G401.6 (cell line): ENCODE measurements at regions not wholly inside any gene's neighbourhood (a gene's known extent, or its start where the extent isn't known, plus 50 kb on each side); places are given as distances from the start of the nearest gene placed in this dataset.
"Not testable (repeated sequence)": the region's sequence is repeated elsewhere in the genome, so short reads cannot be mapped to it uniquely, and the experiment has no call there.

ENCODE experiments used
- FAIRE-seq: peaks from 2 replicates; lab custom pipeline; 2012; peaks lifted over from hg19 to GRCh38; lab: Jason Lieb, UNC

DNA sequence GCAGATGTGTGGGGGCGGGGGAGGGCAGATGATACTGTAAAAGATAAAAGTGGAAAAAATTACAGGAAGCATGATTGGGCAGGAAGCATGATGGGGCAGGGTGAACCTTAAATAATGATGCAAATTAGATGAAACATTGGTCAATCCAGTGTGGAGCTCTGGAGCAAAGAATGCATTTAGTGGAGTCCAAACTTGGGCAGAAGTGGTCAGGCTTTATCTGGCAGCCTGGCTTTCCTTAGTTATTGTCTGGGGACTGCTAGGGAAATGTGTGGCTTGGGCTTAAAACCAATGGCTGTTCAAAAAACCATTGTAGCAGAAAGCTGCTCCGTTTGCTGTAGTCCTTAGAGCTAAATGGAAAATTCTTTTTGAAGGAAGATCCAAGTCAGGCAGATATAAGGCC lies 1077.3 kb upstream of the MIR17HG start:
- no peak for FAIRE-seq

DNA sequence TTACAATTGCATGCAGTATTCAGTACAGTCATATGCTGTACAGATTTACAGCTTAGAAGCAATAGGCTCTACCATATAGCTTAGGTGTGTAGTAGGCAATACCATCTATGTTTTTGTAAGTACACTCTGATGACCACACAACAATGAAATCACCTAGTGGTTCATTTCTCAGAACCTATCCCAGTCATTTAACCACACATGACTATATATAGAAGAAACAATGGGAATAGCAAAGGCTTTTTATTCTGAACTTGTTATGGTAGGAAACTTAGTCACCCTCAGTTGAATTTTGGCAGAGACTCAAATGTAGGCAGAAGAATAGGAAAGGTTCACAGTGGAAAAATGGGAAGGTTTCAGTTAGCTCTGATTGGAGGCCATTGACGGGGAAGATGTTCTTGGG lies 1075.1 kb upstream of the MIR17HG start:
- FAIRE-seq: no peak

DNA sequence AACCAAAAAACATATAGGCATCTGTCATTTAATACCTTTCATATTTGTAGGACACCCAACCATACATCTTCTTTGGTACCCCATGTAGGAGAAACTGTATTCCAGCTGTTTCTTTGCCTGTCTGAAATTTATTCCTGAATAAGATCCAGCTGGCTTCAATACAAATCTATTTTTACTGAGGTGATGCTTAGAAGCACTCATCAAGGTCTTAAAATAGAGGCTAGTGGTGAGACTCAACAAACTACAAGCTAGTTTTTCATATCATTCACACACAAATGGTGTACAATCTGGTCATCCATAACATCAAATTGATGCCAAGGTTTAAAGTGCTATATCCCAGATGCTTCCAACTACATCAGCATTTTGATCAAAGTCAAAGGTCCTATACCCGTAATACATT lies 1071.3 kb upstream of the MIR17HG start:
- FAIRE-seq: no peak

DNA sequence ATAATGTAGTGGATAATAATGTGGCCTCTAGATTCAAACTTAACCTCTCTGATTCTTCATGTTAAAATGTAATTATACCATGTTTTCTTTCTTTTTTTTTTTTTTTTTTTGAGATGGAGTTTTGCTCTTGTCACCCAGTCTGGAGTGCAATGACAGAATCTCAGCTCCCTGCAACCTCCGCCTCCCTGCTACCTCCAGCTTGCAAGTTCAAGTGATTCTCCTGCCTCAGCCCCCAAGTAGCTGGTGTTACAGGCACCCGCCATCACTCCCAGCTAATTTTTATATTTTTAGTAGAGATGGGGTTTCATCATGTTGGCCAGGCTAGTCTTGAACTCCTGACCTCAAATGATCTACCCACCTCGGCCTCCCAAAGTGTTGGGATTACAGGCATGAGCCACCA lies 1069.3 kb upstream of the MIR17HG start:
- not testable (repeated sequence) for FAIRE-seq

DNA sequence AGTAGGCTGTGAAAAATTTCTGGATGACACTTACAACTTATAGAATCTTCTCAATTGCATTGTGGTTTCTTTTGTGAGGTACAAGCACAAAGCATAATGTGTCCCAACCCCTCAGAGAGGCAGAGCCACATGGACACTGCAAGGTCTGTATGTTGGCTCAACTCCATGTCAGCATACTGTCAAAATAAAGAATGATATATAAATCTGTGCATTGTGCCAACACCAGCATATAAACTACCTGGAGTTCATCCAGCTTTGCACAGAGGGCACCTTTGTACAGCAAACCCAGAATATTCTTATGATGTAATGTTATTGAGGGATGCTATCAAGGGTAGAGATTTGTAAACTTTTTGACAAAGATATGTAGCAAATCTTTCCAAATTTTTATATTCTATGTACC lies 1065.8 kb upstream of the MIR17HG start:
- FAIRE-seq: no peak

DNA sequence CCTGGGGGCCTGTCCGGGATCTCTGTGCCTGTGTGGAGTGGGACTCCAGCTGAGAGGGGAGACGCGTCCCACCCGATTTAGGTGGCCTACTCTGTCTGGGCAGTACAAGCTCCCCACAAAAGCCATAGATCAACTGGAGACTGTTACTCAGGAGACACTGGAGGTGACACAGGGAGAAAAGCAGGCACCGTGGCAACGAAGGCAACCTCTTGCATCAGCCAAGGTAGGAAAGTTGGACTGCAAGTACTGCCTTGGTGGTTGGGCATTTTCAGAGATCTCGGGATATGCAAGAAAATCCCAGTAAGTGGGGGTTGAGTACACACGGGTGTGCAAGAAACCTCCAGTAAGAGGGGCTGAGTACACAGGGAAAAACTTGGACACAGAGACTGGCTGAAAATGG lies 1060.0 kb upstream of the MIR17HG start:
- no peak for FAIRE-seq

DNA sequence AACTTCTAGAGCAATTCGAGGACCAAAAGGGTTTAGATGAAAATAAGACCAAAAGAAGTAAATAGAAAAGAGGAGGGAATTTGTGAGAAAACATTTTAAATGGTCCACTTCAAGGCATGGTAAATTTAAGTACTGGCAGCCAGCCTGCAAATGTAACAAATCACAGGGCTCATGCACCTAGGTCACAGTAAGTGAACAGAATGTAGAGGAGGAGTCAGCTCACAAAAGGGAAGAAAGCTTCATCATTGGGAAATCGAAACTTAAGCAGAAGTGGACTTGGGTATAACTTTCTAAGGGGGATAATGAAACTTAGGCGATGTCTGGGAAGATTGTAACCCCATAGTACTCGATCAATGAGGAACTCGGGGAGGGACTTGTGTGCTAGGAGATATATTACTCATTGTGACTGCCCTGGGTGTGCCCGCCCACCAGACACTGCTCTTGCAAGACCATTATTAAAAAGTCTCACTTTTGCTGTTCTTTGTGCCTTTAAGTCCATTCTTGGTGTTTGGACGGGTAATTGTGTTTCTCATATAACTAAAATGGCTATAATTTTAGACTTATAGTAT lies 1053.6 kb upstream of the MIR17HG start:
- no peak for FAIRE-seq

DNA sequence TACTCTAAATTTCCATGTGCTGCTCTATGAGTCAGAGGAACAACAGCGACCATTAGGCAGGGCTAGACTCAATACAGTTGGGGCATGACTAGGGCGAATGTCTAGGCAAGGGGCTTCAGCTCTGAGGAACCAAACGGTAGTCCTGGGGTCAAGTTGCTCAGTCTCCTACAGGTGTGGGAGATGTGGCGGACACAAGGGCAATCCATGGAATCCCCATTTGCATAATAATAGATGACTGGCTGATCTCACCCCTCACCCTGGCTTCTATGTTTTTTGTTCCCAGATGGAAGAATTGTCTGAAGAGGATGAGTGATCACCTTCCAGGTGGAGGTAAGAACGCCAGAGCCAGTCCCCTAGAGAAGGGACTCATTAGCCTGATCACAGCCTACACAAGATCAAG lies 1048.2 kb upstream of the MIR17HG start:
- FAIRE-seq: no peak

DNA sequence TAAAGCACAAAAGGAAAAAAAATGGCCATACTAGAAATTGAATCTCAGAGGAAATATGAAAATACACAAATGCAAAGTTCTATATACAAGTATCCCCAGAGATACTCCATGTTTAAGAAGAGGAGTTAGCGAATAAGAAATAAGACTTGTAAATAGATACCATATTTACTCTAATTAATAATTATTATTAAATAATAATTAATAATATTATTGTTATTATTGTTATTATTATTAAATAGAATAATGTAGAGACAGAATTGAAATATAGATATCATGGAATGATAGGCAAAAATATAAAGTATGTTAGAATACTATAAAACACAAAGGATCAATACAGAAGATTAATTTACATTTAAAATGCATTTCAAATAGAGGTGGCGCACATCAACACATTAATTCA lies 1047.5 kb upstream of the MIR17HG start:
- FAIRE-seq: peak; percentile 87

DNA sequence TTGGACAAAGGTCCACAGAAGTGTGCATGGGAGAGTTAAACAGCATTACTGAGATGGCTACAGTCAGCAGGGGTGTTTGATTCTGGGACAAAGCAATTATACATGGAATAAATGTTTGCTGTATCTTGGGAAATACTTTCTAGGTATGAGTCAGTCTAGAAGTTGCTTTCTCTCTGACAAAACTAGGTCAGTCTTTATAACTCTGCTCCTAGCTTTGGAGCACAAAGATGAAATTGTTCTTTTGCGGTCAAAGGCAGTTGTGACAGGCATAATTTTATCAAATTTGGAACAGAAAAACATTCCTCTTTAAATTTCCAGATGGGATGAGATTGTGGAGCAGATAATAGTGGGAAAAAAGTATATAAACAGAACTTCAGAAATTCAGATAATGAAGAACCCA lies 1045.4 kb upstream of the MIR17HG start:
- FAIRE-seq: no peak

DNA sequence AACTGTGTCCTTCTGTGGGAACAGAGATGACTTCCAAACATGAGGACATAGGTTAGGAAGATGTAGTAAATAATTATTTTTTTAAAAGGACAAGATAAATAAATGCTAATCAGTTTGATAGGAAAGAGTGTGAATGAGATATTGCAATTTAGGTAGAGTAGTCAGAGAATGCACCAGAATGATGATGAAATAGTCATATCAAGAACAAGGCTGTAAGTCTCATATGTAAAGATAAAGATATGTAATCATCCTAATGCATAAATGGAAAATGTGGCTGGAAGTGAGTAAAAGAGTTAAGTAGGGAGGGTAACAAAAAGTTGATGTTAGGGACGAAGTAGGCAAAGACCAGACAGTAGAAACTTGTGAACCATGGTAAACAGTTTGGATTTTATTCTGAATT lies 1041.7 kb upstream of the MIR17HG start:
- FAIRE-seq: no peak

DNA sequence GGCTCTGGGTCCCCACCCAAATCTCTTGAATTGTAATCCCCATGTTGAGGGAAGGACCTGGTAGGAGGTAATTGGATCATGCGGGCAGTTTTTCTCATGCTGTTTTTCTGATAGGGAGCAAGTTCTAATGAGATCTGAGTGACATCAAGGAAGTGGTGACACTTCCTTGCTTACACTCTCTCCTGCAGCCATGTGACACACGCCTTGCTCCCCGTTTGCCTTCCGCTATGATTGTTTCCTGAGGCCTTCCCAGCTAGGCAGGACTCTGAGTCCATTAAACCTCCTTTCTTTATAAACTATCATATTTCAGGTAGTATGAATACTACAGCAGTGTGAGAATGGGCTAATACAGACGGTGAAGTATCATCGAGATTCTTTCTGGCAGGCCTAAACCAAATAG lies 1040.4 kb upstream of the MIR17HG start:
- no peak for FAIRE-seq

DNA sequence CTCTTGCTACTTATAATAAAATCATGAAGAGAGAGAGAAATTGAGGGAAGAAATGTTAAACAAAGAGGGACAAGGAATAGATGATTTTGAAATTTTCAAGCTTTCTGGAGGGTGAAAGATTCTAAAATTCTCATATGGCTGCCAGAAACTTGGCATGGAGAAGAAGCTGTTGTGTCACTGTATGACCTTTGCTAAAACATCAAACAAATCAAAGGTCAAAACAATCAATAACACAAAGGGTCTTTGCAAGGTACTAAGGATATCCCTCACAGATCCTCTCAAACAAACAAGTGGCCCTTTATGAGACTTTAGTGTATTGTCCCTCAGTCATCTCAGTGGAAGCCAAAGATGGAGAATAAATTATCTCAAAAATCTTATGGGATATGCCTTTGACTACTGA lies 1039.2 kb upstream of the MIR17HG start:
- no peak for FAIRE-seq

DNA sequence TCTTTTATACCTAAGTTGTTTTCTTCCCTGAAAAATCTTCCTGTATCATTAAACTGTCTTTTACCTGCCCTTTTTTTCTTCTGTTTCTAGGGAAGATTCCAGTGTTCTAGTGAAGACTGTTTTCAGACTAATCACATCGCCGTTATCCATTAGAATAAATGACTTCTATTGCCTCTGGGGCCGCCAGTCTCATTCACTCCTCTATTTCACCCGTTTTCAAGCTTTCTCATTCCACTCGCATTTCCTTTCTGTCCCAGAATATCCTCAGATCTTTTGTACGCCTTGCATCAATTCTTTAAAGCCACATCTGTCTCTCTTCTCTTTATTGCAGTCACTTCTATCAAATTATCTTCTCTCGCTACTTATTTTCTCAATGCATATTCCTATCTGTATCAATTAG lies 1035.6 kb upstream of the MIR17HG start:
- FAIRE-seq: no peak

DNA sequence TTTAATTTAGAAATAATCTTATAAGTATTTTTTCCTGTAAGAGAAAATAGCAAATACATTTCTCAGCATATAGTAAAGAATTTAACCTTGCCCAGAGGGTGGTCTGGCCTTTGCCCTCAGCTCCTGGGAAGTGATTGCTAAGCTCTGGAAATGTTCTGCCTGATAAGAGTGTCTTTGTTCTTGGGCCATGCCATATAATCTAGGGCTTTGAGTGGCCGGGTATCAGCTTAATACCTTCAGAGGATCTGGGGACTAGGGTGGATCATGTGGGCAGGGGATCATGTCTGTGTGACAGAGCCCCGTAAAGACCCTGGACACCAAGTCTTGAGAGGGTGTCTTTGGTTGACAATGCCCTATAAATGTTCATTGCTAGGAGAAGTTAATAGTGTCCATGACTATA lies 1032.4 kb upstream of the MIR17HG start:
- FAIRE-seq: no peak

DNA sequence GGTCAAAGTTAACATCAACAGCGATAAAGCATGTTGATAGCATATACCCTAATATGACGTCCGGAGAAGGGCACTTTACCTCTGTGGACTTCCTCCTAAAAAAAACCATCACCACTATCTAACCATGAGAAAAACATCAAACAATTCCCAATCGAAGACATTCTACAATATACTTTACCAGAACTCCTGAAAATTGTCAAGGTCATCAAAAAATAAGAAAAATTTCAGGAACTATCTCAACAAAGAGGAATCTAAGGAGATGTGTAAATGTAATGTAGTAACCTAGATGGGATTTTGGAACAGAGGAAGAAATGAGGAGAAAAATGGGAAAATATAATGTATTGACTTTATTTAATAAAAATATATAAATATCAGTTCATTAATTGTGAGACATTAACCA lies 1026.8 kb upstream of the MIR17HG start:
- no peak for FAIRE-seq

DNA sequence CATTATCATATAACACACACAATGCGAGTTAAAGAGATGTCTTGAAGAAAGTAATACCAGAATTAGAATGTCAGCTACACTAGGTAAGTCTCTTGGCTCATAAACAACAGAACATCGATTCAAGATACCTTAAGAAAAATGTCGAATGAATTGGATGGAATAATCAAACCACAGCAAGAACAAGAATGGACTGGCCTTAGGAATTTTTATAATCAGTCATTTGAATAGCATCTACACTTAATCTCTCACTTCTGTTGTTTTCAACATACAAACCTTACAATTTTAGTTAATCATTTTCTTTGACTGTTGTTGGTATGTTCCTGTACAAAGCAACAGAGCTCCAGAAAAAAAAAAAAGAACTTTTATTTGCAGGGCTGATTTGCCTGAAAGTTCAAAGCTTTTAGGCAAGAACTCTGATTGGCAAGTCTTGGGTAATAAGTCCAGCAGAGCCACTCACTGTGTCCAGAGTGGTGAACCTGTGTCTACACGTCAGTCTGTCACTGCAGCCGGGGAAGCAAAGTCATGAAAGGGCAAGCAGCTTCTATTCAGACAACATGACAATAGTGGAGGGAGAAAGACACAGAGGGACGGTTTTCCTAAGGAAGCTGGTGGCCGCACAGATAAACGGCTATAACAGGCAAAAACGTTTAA lies 1026.1 kb upstream of the MIR17HG start:
- no peak for FAIRE-seq

DNA sequence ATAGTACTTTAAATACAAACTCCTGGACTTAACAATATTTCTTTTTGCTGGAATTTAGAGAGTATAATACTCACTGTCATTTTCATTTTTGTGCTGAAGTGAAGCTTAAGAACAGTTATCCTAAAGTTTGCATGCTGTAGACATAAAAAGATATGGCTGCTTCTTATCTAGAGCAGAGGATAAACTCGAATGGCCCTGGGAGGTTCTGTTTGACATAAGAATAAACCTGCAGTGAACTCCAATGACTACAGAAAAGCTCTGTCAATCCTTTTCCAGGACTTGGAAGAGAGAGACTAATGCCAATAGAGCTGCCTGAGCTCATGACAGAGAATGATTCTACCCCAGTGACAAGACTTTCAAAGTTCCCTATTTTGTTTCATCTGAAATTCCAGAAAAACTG lies 1017.8 kb upstream of the MIR17HG start:
- FAIRE-seq: no peak

DNA sequence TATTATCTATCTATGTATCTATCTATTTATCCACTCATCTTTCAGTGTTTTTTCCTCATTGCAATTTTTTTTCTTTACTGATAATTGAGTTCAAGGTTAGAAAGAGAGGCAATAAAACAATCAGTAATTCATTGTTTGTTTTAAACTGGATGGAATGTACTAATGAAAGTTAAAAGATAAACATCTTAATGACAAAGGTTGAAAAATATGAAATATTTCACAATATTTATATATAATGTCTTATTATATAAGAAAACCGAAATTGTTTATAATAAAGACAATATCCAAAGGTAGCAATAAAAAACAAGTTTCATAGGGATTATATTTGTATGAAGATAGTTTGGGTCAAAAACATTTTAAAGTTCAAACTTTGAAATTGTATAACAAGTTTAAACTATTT lies 1015.5 kb upstream of the MIR17HG start:
- peak; percentile 93 for FAIRE-seq

DNA sequence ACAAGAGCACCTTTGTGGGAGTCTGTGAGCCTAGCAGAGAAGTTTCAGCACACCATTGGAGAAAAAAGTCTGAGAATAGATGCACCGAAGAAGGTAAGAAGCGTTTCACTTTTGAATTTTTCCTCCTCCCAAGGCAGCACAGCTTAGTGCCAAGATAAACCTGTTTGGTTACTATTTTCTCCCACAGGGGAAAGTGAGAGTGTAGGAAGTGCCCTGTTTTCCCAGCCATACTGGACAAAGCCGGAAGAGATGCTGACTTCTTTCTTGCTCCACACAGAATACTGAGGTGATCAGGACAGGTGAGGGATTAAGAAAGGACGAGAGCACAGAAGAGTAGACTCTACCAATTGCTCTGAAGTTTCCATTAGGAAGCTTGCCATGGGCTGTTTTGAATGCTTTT lies 1011.0 kb upstream of the MIR17HG start:
- FAIRE-seq: no peak

DNA sequence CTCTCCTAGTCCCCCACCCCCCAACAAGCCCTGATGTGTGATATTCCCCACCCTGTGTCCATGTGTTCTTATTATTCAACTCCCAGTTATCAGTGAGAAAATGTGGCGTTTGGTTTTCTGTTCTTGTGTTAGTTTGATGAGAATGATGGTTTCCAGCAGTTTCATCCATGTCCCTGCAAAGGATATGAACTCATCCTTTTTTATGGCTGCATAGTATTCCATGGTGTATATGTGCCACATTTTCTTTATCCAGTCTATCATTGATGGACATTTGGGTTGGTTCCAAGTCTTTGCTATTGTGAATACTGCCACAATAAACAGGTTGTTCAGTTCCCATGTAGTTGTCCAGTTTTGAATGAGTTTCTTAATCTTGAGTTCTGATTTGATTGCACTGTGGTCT lies 1006.1 kb upstream of the MIR17HG start:
- not testable (repeated sequence) for FAIRE-seq

DNA sequence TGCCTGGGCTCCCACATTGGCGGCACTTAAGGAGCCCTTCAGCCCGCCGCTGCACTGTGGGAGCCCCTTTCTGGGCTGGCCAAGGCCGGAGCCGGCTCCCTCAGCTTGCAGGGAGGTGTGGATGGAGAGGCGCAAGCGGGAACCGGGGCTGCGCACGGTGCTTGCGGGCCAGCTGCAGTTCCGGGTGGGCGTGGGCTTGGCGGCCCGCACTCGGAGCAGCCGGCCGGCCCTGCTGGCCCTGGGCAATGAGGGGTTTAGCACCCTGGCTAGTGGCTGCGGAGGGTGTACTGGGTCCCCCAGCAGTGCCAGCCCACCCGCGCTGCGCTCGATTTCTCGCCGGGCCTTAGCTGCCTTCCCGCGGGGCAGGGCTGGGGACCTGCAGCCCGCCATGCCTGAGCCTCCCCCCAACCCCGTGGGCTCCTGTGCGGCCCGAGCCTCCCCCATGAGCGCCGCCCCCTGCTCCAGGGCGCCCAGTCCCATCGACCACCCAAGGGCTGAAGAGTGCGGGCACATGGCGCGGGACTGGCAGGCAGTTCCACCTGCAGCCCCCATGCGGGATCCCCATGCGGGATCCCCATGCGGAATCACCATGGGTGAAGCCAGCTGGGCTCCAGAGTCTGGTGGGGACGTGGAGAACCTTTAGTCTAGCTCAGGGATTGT lies 998.9 kb upstream of the MIR17HG start:
- not testable (repeated sequence) for FAIRE-seq

DNA sequence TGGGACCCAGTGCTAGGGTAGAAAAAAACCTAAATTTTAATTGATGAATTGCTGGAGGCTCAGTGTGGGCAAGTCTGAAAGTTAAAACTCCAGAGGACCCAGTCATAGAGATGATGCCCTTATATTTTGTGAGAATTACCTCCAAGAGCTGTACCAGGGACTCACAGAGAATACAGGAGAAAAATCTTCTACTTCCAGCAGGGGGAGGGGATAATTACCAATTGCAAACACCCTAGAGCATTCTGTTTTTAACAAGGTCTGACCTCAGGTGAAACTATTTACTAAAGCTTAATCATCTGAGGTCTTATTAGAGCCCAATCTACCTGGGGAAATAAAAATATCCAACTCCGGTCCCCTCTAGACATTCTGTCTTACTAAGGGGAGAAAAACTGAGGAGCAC lies 994.7 kb upstream of the MIR17HG start:
- no peak for FAIRE-seq

DNA sequence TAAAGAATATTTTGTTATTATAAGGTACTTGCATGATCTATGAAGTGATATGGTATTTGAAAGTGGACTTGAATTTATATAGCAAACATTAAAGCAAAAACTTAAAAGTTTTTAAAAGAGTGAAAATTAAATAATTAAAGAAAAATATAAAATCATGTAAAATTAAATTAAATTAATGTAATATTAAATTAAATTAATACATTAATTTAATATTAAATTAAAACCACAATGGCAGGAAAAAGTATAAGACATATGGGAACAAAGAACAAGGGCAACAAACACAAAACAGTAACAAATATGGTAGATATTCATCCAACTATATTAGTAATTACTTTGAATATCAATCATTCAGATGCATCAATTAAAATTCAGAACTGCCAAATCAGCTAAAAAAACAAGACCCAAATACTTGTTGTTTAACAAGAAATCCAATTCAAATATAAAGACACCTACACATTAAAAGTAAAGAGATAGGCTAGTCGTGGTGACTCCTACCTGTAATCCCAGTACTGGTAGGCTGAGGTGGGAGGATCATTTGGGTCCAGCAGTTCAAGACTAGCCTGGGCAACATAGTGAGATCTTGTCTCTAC lies 992.2 kb upstream of the MIR17HG start:
- peak; percentile 89 for FAIRE-seq
